ENCODE measurements at regions not wholly inside any gene's neighbourhood (a gene's known extent, or its start where the extent isn't known, plus 50 kb on each side); places are given as distances from the start of the nearest gene placed in this dataset.

GRCh38 chr20:11051136-11051535 is 377.3 kb upstream of the JAG1 start:
- no peak for DNase-seq (ENCODE audit: low spot score)
- TF ChIP-seq CTCF (IDR thresholded peaks at IDR 0.05; ENCODE audit: borderline replicate concordance, control extremely low read depth, extremely low read depth, insufficient read depth, missing control alignments), result no peak
- in situ Hi-C loops (cut with MboI; ENCODE audit: low sequenced_read_pairs, unreplicated experiment), result no loop called here

GRCh38 chr20:11053310-11053709 is 379.5 kb upstream of the JAG1 start:
- in situ Hi-C loops (cut with MboI; ENCODE audit: low sequenced_read_pairs, unreplicated experiment), result no loop called here
- no peak for DNase-seq (ENCODE audit: low spot score)
- no peak for TF ChIP-seq CTCF (IDR thresholded peaks at IDR 0.05; ENCODE audit: borderline replicate concordance, control extremely low read depth, extremely low read depth, insufficient read depth, missing control alignments)

GRCh38 chr20:11054266-11054993 is 380.6 kb upstream of the JAG1 start:
- DNase-seq (ENCODE audit: low spot score), result no peak
- TF ChIP-seq CTCF (IDR thresholded peaks at IDR 0.05; ENCODE audit: borderline replicate concordance, control extremely low read depth, extremely low read depth, insufficient read depth, missing control alignments), result no peak
- in situ Hi-C loops (cut with MboI; ENCODE audit: low sequenced_read_pairs, unreplicated experiment), result no loop called here

- in situ Hi-C loops (cut with MboI; ENCODE audit: low sequenced_read_pairs, unreplicated experiment), result no loop called here
Measured at GRCh38 chr20:11056414-11056813, 382.6 kb upstream of the JAG1 start.

GRCh38 chr20:11057624-11058023 is 383.8 kb upstream of the JAG1 start:
- no peak for TF ChIP-seq CTCF (IDR thresholded peaks at IDR 0.05; ENCODE audit: borderline replicate concordance, control extremely low read depth, extremely low read depth, insufficient read depth, missing control alignments)
- no peak for DNase-seq (ENCODE audit: low spot score)
- in situ Hi-C loops (cut with MboI; ENCODE audit: low sequenced_read_pairs, unreplicated experiment), result no loop called here

More at GRCh38 chr20:11056414-11056813, 382.6 kb upstream of the JAG1 start:
- TF ChIP-seq CTCF (IDR thresholded peaks at IDR 0.05; ENCODE audit: borderline replicate concordance, control extremely low read depth, extremely low read depth, insufficient read depth, missing control alignments), result no peak
- no peak for DNase-seq (ENCODE audit: low spot score)

- no peak for DNase-seq (ENCODE audit: low spot score)
- TF ChIP-seq CTCF (IDR thresholded peaks at IDR 0.05; ENCODE audit: borderline replicate concordance, control extremely low read depth, extremely low read depth, insufficient read depth, missing control alignments), result no peak
- in situ Hi-C loops (cut with MboI; ENCODE audit: low sequenced_read_pairs, unreplicated experiment), result no loop called here
Measured at GRCh38 chr20:11059659-11060058, 385.9 kb upstream of the JAG1 start.

All from GM13976 (cell line).